Bronchial epithelial cell (primary cell): ENCODE measurements at regions not wholly inside any gene's neighbourhood (a gene's known extent, or its start where the extent isn't known, plus 50 kb on each side); places are given as distances from the start of the nearest gene placed in this dataset.

Experiments
- DNase-seq: peaks from one replicate; pipeline ENCODE4 v3.0.0-alpha.2; 2010; ENCODE audit warnings: low read depth
- FAIRE-seq: peaks from 2 replicates; lab custom pipeline; 2011; peaks lifted over from hg19 to GRCh38; lab: Jason Lieb, UNC
- H3K27me3 ChIP-seq: 2 replicates; pipeline ENCODE4 v1.5.1; 2011; ENCODE audit warnings: low read length; ENCODE audit not compliant: control insufficient read depth, insufficient read depth
- H3K36me3 ChIP-seq: 2 replicates; pipeline ENCODE4 v1.5.1; 2011; ENCODE audit warnings: low read length; ENCODE audit not compliant: control insufficient read depth, insufficient read depth
- H3K4me3 ChIP-seq: 2 replicates; pipeline ENCODE4 v1.5.1; 2011; ENCODE audit warnings: mild to moderate bottlenecking, low read depth, low read length, control low read depth
- TF ChIP-seq, protein P1 (sequence below): IDR thresholded peaks from 2 replicates; pipeline ENCODE4 v1.5.1; 2011; ENCODE audit warnings: mild to moderate bottlenecking, moderate library complexity, low read length, control low read depth, inconsistent platforms; ENCODE audit not compliant: insufficient read depth, severe bottlenecking

DNA sequence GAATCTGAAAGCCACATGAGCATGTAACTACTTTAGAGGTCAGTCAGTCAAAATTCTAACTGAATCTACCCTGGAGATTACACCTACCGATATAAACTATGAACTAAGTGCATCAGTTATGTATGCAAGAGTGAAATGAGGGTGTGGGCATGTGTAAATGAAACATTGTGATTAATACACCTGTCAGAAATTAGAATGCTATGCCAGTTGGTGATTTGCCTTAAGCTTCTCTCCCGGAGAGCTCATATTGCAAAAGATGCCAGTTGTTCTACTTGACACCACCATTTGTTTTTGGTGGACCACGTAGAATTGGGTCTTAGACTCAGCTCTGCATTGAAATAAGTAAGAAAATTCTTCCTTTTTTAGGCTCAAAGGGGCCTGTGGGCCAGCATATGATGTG, 91.0 kb upstream of the KBTBD8 start:
- H3K27me3 ChIP-seq = no peaks in the 10 kb centered on the region

DNA sequence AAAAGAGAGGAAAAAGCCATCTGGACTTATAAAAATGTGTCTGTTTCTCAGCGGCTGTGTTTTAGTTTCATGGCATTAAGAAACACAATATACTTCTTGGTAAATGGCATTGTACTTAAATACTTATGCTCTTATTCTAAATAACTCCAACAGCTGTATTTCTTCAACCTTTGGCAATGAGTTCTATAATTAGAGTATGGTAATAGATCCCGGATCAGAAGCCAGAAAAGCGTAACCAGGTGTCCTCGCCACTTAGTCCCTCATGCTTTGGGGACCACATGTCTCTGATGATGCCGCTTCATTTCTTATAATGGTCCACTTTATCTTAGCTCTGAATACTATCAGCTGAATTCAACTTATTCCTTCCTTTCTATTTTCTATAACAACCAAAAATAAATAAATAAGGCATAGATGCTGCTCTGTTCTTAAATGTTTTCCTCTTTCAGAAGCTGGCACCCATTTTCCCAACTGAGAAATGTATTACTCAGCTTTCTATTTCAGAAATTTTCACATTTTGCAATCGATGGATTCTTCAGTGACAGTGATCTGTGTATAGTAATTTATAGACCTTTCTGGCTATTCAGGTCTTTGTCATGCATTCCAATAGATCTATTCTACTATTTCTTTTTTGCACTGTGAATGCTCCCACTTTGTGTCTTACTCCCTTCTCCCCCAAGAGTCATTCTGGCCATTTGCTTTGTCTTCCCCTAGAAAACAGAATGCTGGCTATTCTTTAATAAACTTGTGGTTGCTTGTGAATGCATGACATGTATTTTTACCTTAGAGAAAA, 87.6 kb upstream of the KBTBD8 start:
- no peak for FAIRE-seq
- Histone ChIP-seq H3K4me3 (no peak overlapping the region), H3K36me3 (no peaks in the 10 kb centered on the region), H3K27me3 (no peaks in the 10 kb centered on the region)
- DNase-seq = no peak
- TF ChIP-seq, protein P1, sequence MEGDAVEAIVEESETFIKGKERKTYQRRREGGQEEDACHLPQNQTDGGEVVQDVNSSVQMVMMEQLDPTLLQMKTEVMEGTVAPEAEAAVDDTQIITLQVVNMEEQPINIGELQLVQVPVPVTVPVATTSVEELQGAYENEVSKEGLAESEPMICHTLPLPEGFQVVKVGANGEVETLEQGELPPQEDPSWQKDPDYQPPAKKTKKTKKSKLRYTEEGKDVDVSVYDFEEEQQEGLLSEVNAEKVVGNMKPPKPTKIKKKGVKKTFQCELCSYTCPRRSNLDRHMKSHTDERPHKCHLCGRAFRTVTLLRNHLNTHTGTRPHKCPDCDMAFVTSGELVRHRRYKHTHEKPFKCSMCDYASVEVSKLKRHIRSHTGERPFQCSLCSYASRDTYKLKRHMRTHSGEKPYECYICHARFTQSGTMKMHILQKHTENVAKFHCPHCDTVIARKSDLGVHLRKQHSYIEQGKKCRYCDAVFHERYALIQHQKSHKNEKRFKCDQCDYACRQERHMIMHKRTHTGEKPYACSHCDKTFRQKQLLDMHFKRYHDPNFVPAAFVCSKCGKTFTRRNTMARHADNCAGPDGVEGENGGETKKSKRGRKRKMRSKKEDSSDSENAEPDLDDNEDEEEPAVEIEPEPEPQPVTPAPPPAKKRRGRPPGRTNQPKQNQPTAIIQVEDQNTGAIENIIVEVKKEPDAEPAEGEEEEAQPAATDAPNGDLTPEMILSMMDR = no peak

More for the DNA sequence above, 91.0 kb upstream of the KBTBD8 start:
- DNase-seq = no peak
- TF ChIP-seq, protein P1 = no peak
- no peak for FAIRE-seq
- no peaks in the 10 kb centered on the region for H3K36me3 ChIP-seq
- H3K4me3 ChIP-seq = no peak overlapping the region

DNA sequence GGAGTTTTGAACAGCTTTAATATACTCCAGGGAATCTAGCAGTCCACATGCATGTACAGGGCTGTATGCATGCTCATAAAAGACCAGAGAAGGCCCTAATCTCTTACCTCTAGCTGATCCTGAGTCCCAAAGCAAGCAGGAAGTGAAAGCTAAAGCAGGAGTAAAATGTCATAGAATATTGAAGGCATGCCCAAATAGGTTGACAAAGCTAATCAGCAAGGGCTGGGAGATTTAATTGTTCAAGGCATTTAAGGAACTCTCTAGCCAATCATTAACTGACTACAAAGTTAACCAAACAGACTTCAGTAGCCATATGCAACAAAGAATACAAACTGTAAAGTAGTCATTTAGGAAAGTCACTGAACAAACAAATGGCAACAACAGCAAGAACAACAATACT, 85.8 kb upstream of the KBTBD8 start:
- TF ChIP-seq, protein P1 = no peak
- H3K36me3 ChIP-seq = no peaks in the 10 kb centered on the region
- FAIRE-seq = no peak
- no peak overlapping the region for H3K4me3 ChIP-seq
- H3K27me3 ChIP-seq = no peaks in the 10 kb centered on the region
- no peak for DNase-seq

DNA sequence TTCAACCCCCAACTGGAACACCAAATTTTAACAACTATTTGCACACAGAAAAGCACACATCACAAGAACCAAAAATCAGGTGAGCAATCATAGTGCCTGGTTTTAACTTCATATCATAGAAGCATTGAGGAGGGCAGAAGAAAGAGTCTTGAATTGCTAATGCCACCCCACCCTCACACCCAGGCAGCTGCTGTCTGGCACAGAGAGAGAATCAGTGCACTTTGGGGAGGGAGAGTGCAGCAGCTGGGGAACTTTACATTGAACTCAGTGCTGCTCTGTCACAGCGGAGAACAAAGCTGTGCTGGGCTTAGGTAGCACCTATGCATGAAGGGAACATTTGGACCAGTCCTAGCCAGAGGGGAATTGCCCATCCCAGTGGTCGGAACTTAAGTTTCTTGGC, 76.0 kb upstream of the KBTBD8 start:
- H3K4me3 ChIP-seq = no peak overlapping the region
- no peaks in the 10 kb centered on the region for H3K27me3 ChIP-seq
- FAIRE-seq = no peak
- no peaks in the 10 kb centered on the region for H3K36me3 ChIP-seq
- DNase-seq = no peak
- TF ChIP-seq, protein P1 = no peak

DNA sequence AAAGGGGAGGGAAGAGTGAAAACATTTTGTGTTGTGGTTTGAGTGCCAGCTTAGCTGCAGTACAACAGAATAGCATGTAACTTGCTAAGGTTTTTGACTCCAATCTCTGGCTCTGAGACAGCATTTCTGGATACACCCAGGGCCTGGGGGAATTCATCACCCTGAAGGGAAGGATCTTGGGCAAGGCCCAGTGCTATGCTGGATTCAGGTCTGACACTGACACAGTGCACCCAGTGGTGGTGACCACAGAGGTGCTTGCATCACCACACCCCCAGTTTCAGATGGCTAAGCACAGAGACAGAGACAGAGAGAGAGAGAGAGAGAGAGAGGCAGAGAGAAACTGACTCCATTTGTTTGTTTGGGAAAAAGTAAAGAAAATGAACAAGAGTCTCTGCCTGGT, 74.1 kb upstream of the KBTBD8 start:
- no peaks in the 10 kb centered on the region for H3K36me3 ChIP-seq
- FAIRE-seq (no peak), DNase-seq (peak; percentile 58)
- TF ChIP-seq, protein P1 = no peak
- H3K27me3 ChIP-seq = no peaks in the 10 kb centered on the region
- no peak overlapping the region for H3K4me3 ChIP-seq

DNA sequence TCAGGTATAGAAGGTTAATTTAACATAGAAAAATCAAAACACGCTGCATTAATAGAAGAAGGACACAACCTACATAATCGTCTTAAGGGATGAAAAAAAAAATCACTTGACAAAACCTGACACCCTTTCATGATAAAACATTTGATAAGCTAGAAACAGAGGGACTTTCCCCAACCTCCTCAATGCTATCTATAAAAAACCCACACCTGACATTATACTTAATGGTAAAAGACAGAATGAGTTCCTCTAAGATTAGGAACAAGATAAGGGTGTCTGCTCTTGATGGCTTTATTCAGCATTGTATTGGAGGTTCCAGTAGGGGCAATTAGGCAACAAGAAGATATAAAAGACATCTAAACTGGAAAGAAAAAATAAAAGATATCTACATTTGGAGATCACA, 69.9 kb upstream of the KBTBD8 start:
- TF ChIP-seq, protein P1 = no peak
- Histone ChIP-seq H3K27me3 (peaks cover 2% of the 10 kb centered on the region), H3K4me3 (no peak overlapping the region), H3K36me3 (no peaks in the 10 kb centered on the region)
- no peak for FAIRE-seq
- no peak for DNase-seq
